ENCODE measurements at regions not wholly inside any gene's neighbourhood (a gene's known extent, or its start where the extent isn't known, plus 50 kb on each side); places are given as distances from the start of the nearest gene placed in this dataset.

DNA sequence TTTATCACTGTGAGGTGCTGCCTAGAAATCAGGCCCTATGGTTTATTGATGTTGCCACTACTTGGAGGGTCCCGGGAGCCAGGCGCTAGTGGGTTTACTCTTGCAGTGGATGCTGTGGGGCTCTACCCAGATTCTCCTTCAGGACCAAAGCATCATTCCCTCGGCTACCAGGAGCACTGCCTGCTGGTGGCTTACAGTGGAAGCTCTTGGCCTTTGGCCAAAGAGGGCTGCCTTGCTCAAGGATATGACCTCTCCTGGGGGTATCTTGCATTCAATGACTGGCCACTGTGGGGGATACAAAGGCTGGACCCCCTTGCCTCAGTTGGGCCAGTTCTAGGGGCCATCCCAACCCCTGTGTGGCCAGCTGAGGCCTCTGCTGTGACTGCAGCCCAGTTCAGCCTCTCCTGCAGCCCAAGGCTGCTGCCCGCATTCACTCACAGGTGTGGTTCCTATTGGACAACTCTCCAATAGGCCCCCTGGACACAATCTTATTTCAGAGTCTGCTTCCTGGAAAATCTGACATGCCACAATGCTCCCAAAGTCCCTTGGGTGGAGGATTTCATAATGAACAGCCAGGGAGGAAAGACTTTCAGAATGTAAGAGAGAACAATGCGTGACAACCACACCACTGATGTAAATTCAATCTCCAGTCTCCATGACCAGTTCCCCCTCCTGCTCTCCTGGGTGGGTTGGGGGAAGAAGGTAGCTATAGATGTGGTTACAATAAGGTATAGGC is 196.3 kb downstream of the SNX10 start:
- TF ChIP-seq POLR2A (IDR thresholded peaks at IDR 0.05; ENCODE audit: control extremely low read depth in 1 of 2, low read depth in 2 of 2, low read length in 2 of 2): no peak
- TF ChIP-seq TAF1 (IDR thresholded peaks at IDR 0.05; ENCODE audit: low read depth, low read length): no peak
- TF ChIP-seq, protein P1, sequence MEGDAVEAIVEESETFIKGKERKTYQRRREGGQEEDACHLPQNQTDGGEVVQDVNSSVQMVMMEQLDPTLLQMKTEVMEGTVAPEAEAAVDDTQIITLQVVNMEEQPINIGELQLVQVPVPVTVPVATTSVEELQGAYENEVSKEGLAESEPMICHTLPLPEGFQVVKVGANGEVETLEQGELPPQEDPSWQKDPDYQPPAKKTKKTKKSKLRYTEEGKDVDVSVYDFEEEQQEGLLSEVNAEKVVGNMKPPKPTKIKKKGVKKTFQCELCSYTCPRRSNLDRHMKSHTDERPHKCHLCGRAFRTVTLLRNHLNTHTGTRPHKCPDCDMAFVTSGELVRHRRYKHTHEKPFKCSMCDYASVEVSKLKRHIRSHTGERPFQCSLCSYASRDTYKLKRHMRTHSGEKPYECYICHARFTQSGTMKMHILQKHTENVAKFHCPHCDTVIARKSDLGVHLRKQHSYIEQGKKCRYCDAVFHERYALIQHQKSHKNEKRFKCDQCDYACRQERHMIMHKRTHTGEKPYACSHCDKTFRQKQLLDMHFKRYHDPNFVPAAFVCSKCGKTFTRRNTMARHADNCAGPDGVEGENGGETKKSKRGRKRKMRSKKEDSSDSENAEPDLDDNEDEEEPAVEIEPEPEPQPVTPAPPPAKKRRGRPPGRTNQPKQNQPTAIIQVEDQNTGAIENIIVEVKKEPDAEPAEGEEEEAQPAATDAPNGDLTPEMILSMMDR (IDR thresholded peaks at IDR 0.05; ENCODE audit: control extremely low read depth in 1 of 3, insufficient read depth in 1 of 3, low read depth in 1 of 3, low read length in 3 of 3): no peak
- TF ChIP-seq SRF (IDR thresholded peaks at IDR 0.05; ENCODE audit: low read depth, low read length): no peak
- TF ChIP-seq ZNF274 (IDR thresholded peaks at IDR 0.05; ENCODE audit: borderline replicate concordance, extremely low read depth, low read length): no peak
- TF ChIP-seq, protein P2, sequence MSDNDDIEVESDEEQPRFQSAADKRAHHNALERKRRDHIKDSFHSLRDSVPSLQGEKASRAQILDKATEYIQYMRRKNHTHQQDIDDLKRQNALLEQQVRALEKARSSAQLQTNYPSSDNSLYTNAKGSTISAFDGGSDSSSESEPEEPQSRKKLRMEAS (IDR thresholded peaks at IDR 0.05): no peak
- no peak for TF ChIP-seq POLR2AphosphoS5 (IDR thresholded peaks at IDR 0.05; ENCODE audit: low read depth, low read length)
- TF ChIP-seq HDAC2 (IDR thresholded peaks at IDR 0.05; ENCODE audit: borderline replicate concordance in 1 of 2, low read depth in 2 of 2, low read length in 2 of 2): no peak
- TF ChIP-seq EZH2 (IDR thresholded peaks at IDR 0.05; ENCODE audit: low read depth, low read length, severe bottlenecking): no peak
- TF ChIP-seq RNF2 (IDR thresholded peaks at IDR 0.05; ENCODE audit: borderline replicate concordance, low read depth, low read length, missing control alignments, poor library complexity, severe bottlenecking): no peak
- TF ChIP-seq JUND (IDR thresholded peaks at IDR 0.05; ENCODE audit: low read length): no peak
- TF ChIP-seq BCL11A (IDR thresholded peaks at IDR 0.05; ENCODE audit: low read depth in 2 of 2, low read length in 2 of 2): no peak
- no peak for TF ChIP-seq BRCA1 (IDR thresholded peaks at IDR 0.05; ENCODE audit: low read depth, low read length)
- TF ChIP-seq, protein P3, sequence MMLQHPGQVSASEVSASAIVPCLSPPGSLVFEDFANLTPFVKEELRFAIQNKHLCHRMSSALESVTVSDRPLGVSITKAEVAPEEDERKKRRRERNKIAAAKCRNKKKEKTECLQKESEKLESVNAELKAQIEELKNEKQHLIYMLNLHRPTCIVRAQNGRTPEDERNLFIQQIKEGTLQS (IDR thresholded peaks at IDR 0.05; ENCODE audit: insufficient read depth, low read depth, low read length): no peak
